ENCODE measurements at regions not wholly inside any gene's neighbourhood (a gene's known extent, or its start where the extent isn't known, plus 50 kb on each side); places are given as distances from the start of the nearest gene placed in this dataset.

DNA sequence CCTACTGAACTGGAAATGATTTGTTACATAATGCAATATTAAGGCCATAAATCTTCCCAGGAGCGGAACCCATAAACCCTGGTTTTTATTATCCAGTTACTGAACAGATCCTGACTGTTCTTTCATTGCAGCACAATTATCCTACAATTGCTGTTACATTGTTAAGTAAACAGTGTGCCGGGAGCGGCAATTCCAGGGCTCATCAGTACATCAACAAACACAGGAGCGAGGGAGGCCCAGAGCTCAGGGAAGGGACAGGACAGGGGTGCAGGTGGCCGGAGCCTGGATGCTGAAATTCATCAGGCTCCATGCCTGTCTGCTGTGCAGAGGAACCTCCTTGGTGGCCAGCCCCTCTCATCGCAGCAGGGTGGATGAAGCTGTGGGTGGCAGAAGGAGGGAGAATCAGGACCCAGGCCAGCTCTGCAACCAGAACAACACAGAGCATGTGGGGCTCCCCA is 544.7 kb downstream of the NPHP4 start:
- DNase-seq (ENCODE audit: low read depth, low spot score) (no peak), ATAC-seq (no peak)
- peaks cover 29% of the 10 kb centered on the region; the same call in 1 of the 2 replicates for H3K27me3 ChIP-seq (ENCODE audit: insufficient read depth, low read length)
- ChIA-PET POLR2A (no interaction called here), RAD21 (ENCODE audit: low non-redundant PET in 1 of 2, low total read pairs in 2 of 2, uncharacterized antibody in 2 of 2, unreplicated experiment in 2 of 2) (no interaction called here), CTCF (no interaction called here)
- H3K4me1 ChIP-seq (ENCODE audit: control insufficient read depth in 1 of 2, insufficient read depth in 2 of 2, low read length in 2 of 2) = no peaks in the 10 kb centered on the region
- TF ChIP-seq POLR2A (IDR thresholded peaks at IDR 0.05; ENCODE audit: borderline replicate concordance, extremely low read depth, insufficient read depth, insufficient read length) (no peak), SP1 (IDR thresholded peaks at IDR 0.05; ENCODE audit: low read depth) (no peak), SIN3A (IDR thresholded peaks at IDR 0.05; ENCODE audit: low read depth) (no peak), ZNF274 (IDR thresholded peaks at IDR 0.05; ENCODE audit: low read depth, low read length) (no peak), YY1 (IDR thresholded peaks at IDR 0.05; ENCODE audit: extremely low read depth, insufficient replicate concordance, low read depth, low read length) (no peak)
- intact Hi-C loops (cut with micrococcal nuclease) = no loop called here
- H3K4me3 ChIP-seq (replicated peaks in 1 of 2; ENCODE audit: low read depth in 1 of 2, low read length in 2 of 2) = no peak overlapping the region
- no peaks in the 10 kb centered on the region for H3K9me2 ChIP-seq (ENCODE audit: insufficient read depth)
- no peak overlapping the region for H3K9ac ChIP-seq (ENCODE audit: low read length)
- no peaks in the 10 kb centered on the region for H3K36me3 ChIP-seq (ENCODE audit: control insufficient read depth in 1 of 2, insufficient read depth in 2 of 2, low read length in 2 of 2)
- no TSS peak for BruUV-seq (replicated peaks)
- H3K9me3 ChIP-seq (ENCODE audit: control insufficient read depth in 1 of 2, insufficient read depth in 1 of 2, low read depth in 1 of 2, low read length in 2 of 2) = no peaks in the 10 kb centered on the region
- H3K27ac ChIP-seq (ENCODE audit: low read depth, low read length) = no peak overlapping the region
- H4K20me1 ChIP-seq (ENCODE audit: insufficient read depth) = no peaks in the 10 kb centered on the region
- H3K4me2 ChIP-seq (ENCODE audit: low read length) = no peak overlapping the region
- no peaks in the 10 kb centered on the region for H3K79me2 ChIP-seq (ENCODE audit: insufficient read depth, low read length)
- H2AFZ ChIP-seq (ENCODE audit: low read depth, low read length, poor library complexity, severe bottlenecking) = no peak overlapping the region

DNA sequence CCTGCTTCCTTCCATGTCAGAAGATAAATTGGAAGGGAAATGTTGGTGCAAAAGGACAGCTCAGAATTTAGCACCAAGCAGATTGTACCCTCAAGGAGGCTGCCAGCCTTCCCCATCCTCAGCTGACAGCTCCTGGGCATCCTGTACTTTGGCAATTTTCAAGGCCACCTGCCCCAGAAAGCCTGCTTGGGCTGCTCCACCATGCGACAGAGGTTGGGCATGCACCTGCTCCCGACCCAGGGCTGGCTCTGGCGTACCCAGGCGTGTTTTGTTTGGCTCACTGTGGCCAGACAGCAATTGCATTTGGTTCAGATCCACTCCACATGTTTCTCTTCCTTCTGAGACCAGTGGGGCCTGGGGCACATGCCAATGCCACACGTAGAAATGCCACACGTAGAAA is 547.8 kb downstream of the NPHP4 start:
- Histone ChIP-seq H4K20me1 (ENCODE audit: insufficient read depth) (no peaks in the 10 kb centered on the region), H3K27me3 (ENCODE audit: insufficient read depth, low read length) (0 out of 2 replicates have a peak, but pooled peaks cover 8% of the 10 kb centered on the region), H3K9me2 (ENCODE audit: insufficient read depth) (no peaks in the 10 kb centered on the region), H3K9me3 (ENCODE audit: control insufficient read depth in 1 of 2, insufficient read depth in 1 of 2, low read depth in 1 of 2, low read length in 2 of 2) (no peaks in the 10 kb centered on the region), H2AFZ (ENCODE audit: low read depth, low read length, poor library complexity, severe bottlenecking) (no peak overlapping the region), H3K79me2 (ENCODE audit: insufficient read depth, low read length) (no peaks in the 10 kb centered on the region), H3K4me2 (ENCODE audit: low read length) (no peak overlapping the region), H3K36me3 (ENCODE audit: control insufficient read depth in 1 of 2, insufficient read depth in 2 of 2, low read length in 2 of 2) (no peaks in the 10 kb centered on the region), H3K4me3 (replicated peaks in 1 of 2; ENCODE audit: low read depth in 1 of 2, low read length in 2 of 2) (no peak overlapping the region), H3K9ac (ENCODE audit: low read length) (no peak overlapping the region), H3K27ac (ENCODE audit: low read depth, low read length) (no peak overlapping the region), H3K4me1 (ENCODE audit: control insufficient read depth in 1 of 2, insufficient read depth in 2 of 2, low read length in 2 of 2) (no peaks in the 10 kb centered on the region)
- no peak for TF ChIP-seq YY1 (IDR thresholded peaks at IDR 0.05; ENCODE audit: extremely low read depth, insufficient replicate concordance, low read depth, low read length)
- TF ChIP-seq RAD21 (IDR thresholded peaks at IDR 0.05; ENCODE audit: low read depth) = no peak
- TF ChIP-seq POLR2A (IDR thresholded peaks at IDR 0.05; ENCODE audit: borderline replicate concordance, extremely low read depth, insufficient read depth, insufficient read length) = no peak
- TF ChIP-seq, protein P1, sequence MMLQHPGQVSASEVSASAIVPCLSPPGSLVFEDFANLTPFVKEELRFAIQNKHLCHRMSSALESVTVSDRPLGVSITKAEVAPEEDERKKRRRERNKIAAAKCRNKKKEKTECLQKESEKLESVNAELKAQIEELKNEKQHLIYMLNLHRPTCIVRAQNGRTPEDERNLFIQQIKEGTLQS (IDR thresholded peaks at IDR 0.05) = no peak
- TF ChIP-seq ELF1 (IDR thresholded peaks at IDR 0.05; ENCODE audit: borderline replicate concordance, low read depth) = no peak
- TF ChIP-seq EGR1 (IDR thresholded peaks at IDR 0.05; ENCODE audit: low read depth) = no peak
- TF ChIP-seq, protein P2, sequence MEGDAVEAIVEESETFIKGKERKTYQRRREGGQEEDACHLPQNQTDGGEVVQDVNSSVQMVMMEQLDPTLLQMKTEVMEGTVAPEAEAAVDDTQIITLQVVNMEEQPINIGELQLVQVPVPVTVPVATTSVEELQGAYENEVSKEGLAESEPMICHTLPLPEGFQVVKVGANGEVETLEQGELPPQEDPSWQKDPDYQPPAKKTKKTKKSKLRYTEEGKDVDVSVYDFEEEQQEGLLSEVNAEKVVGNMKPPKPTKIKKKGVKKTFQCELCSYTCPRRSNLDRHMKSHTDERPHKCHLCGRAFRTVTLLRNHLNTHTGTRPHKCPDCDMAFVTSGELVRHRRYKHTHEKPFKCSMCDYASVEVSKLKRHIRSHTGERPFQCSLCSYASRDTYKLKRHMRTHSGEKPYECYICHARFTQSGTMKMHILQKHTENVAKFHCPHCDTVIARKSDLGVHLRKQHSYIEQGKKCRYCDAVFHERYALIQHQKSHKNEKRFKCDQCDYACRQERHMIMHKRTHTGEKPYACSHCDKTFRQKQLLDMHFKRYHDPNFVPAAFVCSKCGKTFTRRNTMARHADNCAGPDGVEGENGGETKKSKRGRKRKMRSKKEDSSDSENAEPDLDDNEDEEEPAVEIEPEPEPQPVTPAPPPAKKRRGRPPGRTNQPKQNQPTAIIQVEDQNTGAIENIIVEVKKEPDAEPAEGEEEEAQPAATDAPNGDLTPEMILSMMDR (IDR thresholded peaks at IDR 0.05 in 2 of 3, conservative IDR thresholded peaks at IDR 0.05 in 1 of 3; ENCODE audit: borderline replicate concordance in 1 of 3, insufficient read depth in 1 of 3, low read depth in 2 of 3, low read length in 2 of 3) = no peak
- TF ChIP-seq, protein P3, sequence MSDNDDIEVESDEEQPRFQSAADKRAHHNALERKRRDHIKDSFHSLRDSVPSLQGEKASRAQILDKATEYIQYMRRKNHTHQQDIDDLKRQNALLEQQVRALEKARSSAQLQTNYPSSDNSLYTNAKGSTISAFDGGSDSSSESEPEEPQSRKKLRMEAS (IDR thresholded peaks at IDR 0.05) = no peak
- TF ChIP-seq POLR2AphosphoS5 (IDR thresholded peaks at IDR 0.05; ENCODE audit: low read depth, low read length) = no peak
- no peak for TF ChIP-seq SP1 (IDR thresholded peaks at IDR 0.05; ENCODE audit: low read depth)
- TF ChIP-seq CEBPB (IDR thresholded peaks at IDR 0.05; ENCODE audit: low read depth) = no peak
- POLR2A ChIA-PET = no interaction called here
- DNase-seq (ENCODE audit: low read depth, low spot score) (no peak), ATAC-seq (no peak)
- RAD21 ChIA-PET (ENCODE audit: low non-redundant PET in 1 of 2, low total read pairs in 2 of 2, uncharacterized antibody in 2 of 2, unreplicated experiment in 2 of 2) = no interaction called here
- intact Hi-C loops (cut with micrococcal nuclease) = no loop called here
- BruUV-seq (replicated peaks) = no TSS peak
- CTCF ChIA-PET = no interaction called here

All from HCT116 (cell line).